SK-N-MC (cell line): ENCODE measurements at regions not wholly inside any gene's neighbourhood (a gene's known extent, or its start where the extent isn't known, plus 50 kb on each side); places are given as distances from the start of the nearest gene placed in this dataset.
"Not testable (repeated sequence)": the region's sequence is repeated elsewhere in the genome, so short reads cannot be mapped to it uniquely, and the experiment has no call there.

Source experiments
- DNase-seq: peaks from one replicate; pipeline ENCODE4 v3.0.0-alpha.2; 2011; ENCODE audit warnings: low read depth, low spot score
- H3K27ac ChIP-seq: fragments of 200-600 bp; sonication (generic); 2 replicates; pipeline ENCODE4 v1.5.1; 2016; ENCODE audit warnings: mixed run types
- H3K36me3 ChIP-seq: fragments of 200-600 bp; sonication (generic); 2 replicates; pipeline ENCODE4 v1.6.1; 2017; ENCODE audit warnings: antibody characterized with exemption, low read length, mixed read lengths; ENCODE audit not compliant: insufficient read depth
- H3K4me3 ChIP-seq: fragments of 200-600 bp; sonication (generic); 2 replicates; pipeline ENCODE4 v1.5.1; 2016
- H3K9ac ChIP-seq: fragments of 200-600 bp; sonication (generic); 2 replicates; pipeline ENCODE4 v1.8.0; 2017; ENCODE audit warnings: mixed run types, mixed read lengths; ENCODE audit not compliant: insufficient read length
- H3K9me3 ChIP-seq: fragments of 200-600 bp; sonication (generic); 2 replicates; pipeline ENCODE4 v1.6.1; 2017; ENCODE audit warnings: low read depth, mild to moderate bottlenecking, antibody characterized with exemption, low read length, moderate library complexity, mixed read lengths
- EZH2 ChIP-seq: fragments of 200-600 bp; sonication (generic); IDR thresholded peaks from one replicate; pipeline ENCODE4 v1.6.1; 2017; ENCODE audit warnings: antibody characterized with exemption
- FOXP2 ChIP-seq: optimal IDR thresholded peaks from 2 replicates; pipeline ENCODE3; 2011; ENCODE audit warnings: mild to moderate bottlenecking, moderate library complexity; ENCODE audit not compliant: insufficient read depth; ENCODE audit errors: extremely low read length, control extremely low read depth
- POLR2AphosphoS5 ChIP-seq: IDR thresholded peaks from 2 replicates; pipeline ENCODE4 v1.6.1; 2012; ENCODE audit warnings: mild to moderate bottlenecking, low read depth, low read length, borderline replicate concordance

- no peak for TF ChIP-seq POLR2AphosphoS5
- no peak for TF ChIP-seq EZH2
- TF ChIP-seq FOXP2 = no peak
- H3K9me3 ChIP-seq = no peaks in the 10 kb centered on the region
- no peak overlapping the region for H3K27ac ChIP-seq
- H3K36me3 ChIP-seq = no peaks in the 10 kb centered on the region
- DNase-seq = no peak
- H3K9ac ChIP-seq = no peak overlapping the region
- H3K4me3 ChIP-seq = no peak overlapping the region
Measured at GRCh38 chr1:112126598-112126997, 137.1 kb upstream of the KCND3 start.

- not testable (repeated sequence) for H3K4me3 ChIP-seq, H3K36me3 ChIP-seq, H3K9me3 ChIP-seq
Measured at GRCh38 chr1:112127606-112128005, 138.1 kb upstream of the KCND3 start.

GRCh38 chr1:112133487-112133886 lies 144.0 kb upstream of the KCND3 start:
- DNase-seq = no peak
- H3K9me3 ChIP-seq = no peaks in the 10 kb centered on the region
- no peak overlapping the region for H3K9ac ChIP-seq
- H3K27ac ChIP-seq = no peak overlapping the region
- TF ChIP-seq FOXP2 = no peak
- TF ChIP-seq POLR2AphosphoS5 = no peak
- TF ChIP-seq EZH2 = no peak
- H3K4me3 ChIP-seq = no peak overlapping the region
- H3K36me3 ChIP-seq = no peaks in the 10 kb centered on the region

More at GRCh38 chr1:112127606-112128005, 138.1 kb upstream of the KCND3 start:
- not testable (repeated sequence) for DNase-seq, H3K9ac ChIP-seq, H3K27ac ChIP-seq

- Histone ChIP-seq H3K9ac (no peak overlapping the region), H3K36me3 (no peaks in the 10 kb centered on the region), H3K27ac (no peak overlapping the region), H3K9me3 (no peaks in the 10 kb centered on the region), H3K4me3 (no peak overlapping the region)
- no peak for TF ChIP-seq EZH2
- no peak for TF ChIP-seq POLR2AphosphoS5
- no peak for TF ChIP-seq FOXP2
- no peak for DNase-seq
Measured at GRCh38 chr1:112140743-112141142, 151.3 kb upstream of the KCND3 start.

- no peak overlapping the region for H3K4me3 ChIP-seq
- H3K9me3 ChIP-seq = no peaks in the 10 kb centered on the region
- H3K27ac ChIP-seq = no peak overlapping the region
- H3K9ac ChIP-seq = no peak overlapping the region
- no peak for DNase-seq
- H3K36me3 ChIP-seq = no peaks in the 10 kb centered on the region
- TF ChIP-seq FOXP2 (no peak), EZH2 (no peak), POLR2AphosphoS5 (no peak)
Measured at GRCh38 chr1:112141301-112141700, 151.8 kb upstream of the KCND3 start.

- H3K4me3 ChIP-seq = no peak overlapping the region
- TF ChIP-seq FOXP2 (no peak), EZH2 (no peak), POLR2AphosphoS5 (no peak)
- H3K36me3 ChIP-seq = no peaks in the 10 kb centered on the region
- DNase-seq = no peak
- no peaks in the 10 kb centered on the region for H3K9me3 ChIP-seq
- H3K27ac ChIP-seq = no peak overlapping the region
- H3K9ac ChIP-seq = no peak overlapping the region
Measured at GRCh38 chr1:112141923-112142322, 152.5 kb upstream of the KCND3 start.

GRCh38 chr1:112143871-112144441 lies 154.5 kb upstream of the KCND3 start:
- H3K9ac ChIP-seq = no peak overlapping the region
- H3K9me3 ChIP-seq = no peaks in the 10 kb centered on the region
- no peaks in the 10 kb centered on the region for H3K36me3 ChIP-seq
- no peak overlapping the region for H3K27ac ChIP-seq
- TF ChIP-seq FOXP2 (no peak), EZH2 (no peak), POLR2AphosphoS5 (no peak)
- no peak for DNase-seq
- no peak overlapping the region for H3K4me3 ChIP-seq

- DNase-seq = no peak
- no peak overlapping the region for H3K27ac ChIP-seq
- TF ChIP-seq FOXP2 (no peak), EZH2 (no peak), POLR2AphosphoS5 (no peak)
Measured at GRCh38 chr1:112144733-112145426, 155.4 kb upstream of the KCND3 start.

GRCh38 chr1:112146201-112146715 lies 156.8 kb upstream of the KCND3 start:
- no peak overlapping the region for H3K9ac ChIP-seq
- DNase-seq = no peak
- H3K9me3 ChIP-seq = no peaks in the 10 kb centered on the region
- TF ChIP-seq FOXP2 (no peak), EZH2 (no peak), POLR2AphosphoS5 (no peak)
- H3K36me3 ChIP-seq = no peaks in the 10 kb centered on the region
- no peak overlapping the region for H3K4me3 ChIP-seq
- no peak overlapping the region for H3K27ac ChIP-seq

More at GRCh38 chr1:112144733-112145426, 155.4 kb upstream of the KCND3 start:
- H3K4me3 ChIP-seq = no peak overlapping the region
- no peaks in the 10 kb centered on the region for H3K9me3 ChIP-seq
- H3K9ac ChIP-seq = no peak overlapping the region
- no peaks in the 10 kb centered on the region for H3K36me3 ChIP-seq

- not testable (repeated sequence) for H3K36me3 ChIP-seq, H3K4me3 ChIP-seq, DNase-seq
Measured at GRCh38 chr1:112160214-112160613, 170.7 kb upstream of the KCND3 start.

More at GRCh38 chr1:112160214-112160613, 170.7 kb upstream of the KCND3 start:
- H3K9me3 ChIP-seq, H3K27ac ChIP-seq, H3K9ac ChIP-seq: not testable (repeated sequence)
